ENCODE measurements at regions not wholly inside any gene's neighbourhood (a gene's known extent, or its start where the extent isn't known, plus 50 kb on each side); places are given as distances from the start of the nearest gene placed in this dataset.
"Not testable (repeated sequence)": the region's sequence is repeated elsewhere in the genome, so short reads cannot be mapped to it uniquely, and the experiment has no call there.

DNA sequence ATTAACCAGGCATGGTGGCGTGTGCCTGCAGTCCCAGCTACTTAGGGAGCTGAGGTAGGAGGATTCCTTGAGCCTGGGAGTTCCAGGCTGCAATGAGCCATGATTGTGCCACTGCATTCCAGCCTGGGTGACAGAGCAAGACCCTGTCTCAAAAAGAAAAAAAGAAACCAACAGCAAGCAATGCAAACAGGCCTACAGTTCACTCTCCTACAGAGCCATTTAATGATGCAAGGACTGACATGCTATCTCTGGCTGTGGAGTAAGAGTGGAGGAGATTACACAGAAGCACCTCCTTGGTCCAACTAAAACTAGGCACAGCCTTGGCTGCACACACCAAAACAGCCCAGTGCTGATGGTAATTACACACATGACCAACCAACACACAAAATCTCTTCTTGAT, 127.5 kb upstream of the SOD1 start:
- DNase-seq (ENCODE audit: low spot score), result no peak

DNA sequence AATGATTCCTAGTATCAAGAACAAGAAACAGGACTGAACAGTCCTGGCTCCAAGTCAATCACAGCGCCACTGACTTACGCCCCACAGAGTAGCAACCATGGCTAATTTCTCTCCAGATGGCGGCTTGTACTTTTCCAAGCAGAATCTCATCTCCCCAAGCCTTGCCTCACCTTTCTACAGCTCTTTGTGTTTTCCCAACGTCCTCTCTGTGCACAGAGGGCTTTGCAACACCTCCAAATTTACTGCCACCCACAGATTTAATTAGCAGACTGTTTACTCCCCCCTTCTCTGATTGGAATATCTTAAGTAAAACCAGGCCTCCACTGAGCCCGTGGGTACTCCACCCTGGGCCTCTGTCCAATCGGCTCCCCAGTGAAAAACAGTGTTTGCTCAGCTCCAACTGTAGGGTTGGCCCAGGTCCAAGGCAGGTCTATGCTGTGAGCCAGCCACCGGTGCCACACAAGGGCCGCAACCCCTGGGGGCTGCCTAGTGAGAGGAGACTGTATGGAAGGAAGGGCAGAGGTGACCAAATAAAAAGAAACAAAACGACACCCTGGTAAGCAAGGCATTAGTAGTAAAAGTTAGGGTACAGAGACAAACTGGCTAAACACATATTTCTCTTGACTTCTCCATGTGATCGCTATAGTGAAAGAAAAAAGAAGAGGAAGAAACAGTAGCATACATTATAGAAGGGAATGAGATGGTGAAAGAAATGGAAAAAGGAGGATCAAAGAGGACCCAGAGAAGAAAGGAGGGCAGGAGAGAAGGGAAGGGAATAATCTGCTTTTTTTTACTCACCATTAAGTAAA, 128.4 kb upstream of the SOD1 start:
- DNase-seq (ENCODE audit: low spot score), result no peak

DNA sequence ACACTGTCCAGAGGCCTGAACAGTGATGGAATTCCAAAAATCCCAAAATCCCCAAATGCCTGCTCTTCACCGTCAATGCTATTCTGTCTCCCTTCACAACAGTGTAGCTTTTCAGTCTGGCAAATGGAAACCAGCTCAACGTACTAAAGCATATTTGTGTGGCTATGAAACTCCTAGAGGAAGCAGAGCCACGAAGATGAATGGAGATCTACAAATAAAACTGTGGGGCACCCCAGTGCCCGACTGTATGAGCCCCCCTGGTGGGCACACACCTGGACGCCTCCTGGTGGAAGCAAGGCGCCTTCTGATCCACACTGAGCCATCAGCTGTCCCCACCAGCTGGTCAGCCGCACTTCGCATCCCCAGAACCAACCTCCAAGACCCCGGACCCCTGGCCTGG, 129.1 kb upstream of the SOD1 start:
- DNase-seq (ENCODE audit: low spot score), result no peak

DNA sequence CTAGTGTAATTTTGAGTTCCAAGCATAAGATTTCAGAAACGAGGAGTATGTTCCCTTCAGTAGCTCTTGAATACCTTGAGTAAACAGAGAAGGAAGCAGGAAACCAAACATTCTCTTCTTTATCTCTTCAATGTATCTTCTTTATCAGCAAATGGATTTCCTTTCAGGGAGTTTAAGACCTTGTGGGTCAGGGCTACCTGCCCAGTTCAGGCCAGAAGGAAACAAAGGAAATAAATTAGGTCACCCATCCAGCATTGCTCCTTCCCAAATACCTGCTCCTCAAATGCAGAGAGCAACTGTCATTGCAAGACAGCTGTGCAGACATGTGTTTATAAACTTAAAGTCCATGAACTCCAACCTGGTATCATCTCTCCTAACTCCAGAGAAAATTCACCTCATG, 130.1 kb upstream of the SOD1 start:
- no peak for DNase-seq (ENCODE audit: low spot score)

DNA sequence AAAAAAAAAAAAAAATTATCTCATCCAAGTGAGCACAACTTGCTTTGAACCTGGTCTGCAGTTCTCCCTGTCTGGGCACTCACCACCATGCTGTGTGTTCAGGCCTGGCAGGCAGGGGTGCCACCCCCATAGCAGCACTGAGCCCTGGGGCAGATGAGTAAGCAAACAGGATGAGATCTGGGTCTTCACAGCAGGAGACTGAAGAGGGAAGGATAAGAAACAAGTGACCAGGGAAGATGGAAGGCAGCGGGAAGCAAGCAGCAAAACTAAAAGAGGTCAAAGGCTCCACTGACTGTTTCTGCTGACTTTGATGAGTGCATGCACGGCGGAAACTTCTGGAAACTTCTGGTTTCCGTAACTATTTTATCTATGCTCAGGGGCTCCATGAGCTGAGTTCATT, 133.5 kb upstream of the SOD1 start:
- DNase-seq (ENCODE audit: low spot score), result no peak

DNA sequence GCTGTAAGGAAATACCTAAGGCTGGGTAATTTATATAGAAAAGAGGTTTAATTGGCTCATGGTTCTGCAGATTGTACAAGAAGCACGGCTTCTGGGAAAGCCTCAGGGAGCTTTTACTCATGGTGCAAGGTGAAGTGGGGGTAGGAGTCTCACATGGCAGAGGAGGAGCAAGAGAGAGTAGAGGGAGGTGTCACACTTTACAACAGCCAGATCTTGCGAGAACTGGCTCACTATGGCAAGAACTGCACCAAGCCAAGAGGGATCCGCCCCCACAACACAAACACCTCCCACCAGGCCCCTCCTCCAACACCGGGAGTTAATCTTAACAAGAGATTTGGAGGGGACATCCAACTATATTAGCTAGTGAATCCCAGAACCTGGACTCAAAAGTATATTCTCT, 135.4 kb upstream of the SOD1 start:
- DNase-seq (ENCODE audit: low spot score), result no peak

DNA sequence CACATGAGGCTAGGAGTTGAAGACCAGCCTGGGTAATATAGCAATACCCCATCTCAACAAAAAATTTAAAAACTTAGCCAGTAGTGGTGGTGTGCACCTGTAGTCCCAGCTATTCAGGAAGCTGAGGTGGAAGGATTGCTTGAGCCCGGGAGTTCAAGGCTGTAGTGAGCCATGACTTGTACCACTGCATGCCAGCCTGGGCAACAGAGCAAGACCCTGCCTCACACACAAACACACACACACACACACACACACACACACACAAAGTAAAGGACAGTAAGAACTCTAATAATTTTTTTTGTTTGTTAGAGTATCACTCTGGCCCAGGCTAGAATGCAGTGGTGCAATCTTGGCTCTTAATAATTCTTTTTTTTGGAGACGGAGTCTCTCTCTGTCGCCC, 138.0 kb upstream of the SOD1 start:
- no peak for DNase-seq (ENCODE audit: low spot score)

DNA sequence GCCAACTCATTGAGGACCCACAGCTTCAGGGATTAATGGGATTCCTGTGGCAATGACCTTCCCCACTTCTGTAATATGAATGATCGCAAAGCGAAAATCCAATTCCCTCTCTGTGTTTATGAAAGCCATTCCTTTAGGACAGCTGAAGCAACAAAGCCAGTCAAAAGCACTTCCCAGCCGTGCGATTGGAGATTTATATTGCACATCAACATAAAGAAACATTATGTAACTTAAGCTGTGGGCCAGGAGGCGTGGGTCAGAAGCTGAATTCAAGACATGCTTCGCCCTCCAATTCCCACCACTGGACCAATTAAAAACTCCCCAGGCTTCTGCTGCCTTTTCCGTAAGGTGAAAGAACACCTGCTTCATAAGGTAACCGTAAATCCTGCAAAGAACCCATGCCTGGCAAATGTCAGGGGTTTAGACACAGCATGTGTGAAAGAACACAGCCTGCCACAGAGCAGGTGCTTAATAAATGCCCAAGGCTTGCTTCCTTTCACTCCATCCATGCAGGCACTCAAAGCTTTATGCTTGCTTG, 138.9 kb upstream of the SOD1 start:
- no peak for DNase-seq (ENCODE audit: low spot score)

DNA sequence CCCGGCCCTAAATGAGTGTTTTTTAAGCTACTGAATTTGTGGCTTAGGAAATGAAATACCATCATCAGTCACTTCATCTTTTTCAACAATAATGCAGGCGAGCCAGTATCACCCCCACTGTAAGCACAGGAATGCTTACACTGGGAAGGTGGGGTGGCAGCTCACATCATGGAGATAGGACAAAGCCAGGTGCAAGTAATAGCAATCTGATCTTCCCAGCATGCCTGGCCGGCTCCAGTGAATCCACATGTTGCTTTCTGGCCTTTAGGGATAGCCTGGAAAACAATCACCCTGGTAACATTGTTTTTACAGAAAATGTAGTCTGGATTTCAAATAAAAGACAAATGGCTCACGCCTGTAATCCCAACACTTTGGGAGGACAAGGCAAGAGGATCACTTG, 140.9 kb upstream of the SOD1 start:
- no peak for DNase-seq (ENCODE audit: low spot score)

DNA sequence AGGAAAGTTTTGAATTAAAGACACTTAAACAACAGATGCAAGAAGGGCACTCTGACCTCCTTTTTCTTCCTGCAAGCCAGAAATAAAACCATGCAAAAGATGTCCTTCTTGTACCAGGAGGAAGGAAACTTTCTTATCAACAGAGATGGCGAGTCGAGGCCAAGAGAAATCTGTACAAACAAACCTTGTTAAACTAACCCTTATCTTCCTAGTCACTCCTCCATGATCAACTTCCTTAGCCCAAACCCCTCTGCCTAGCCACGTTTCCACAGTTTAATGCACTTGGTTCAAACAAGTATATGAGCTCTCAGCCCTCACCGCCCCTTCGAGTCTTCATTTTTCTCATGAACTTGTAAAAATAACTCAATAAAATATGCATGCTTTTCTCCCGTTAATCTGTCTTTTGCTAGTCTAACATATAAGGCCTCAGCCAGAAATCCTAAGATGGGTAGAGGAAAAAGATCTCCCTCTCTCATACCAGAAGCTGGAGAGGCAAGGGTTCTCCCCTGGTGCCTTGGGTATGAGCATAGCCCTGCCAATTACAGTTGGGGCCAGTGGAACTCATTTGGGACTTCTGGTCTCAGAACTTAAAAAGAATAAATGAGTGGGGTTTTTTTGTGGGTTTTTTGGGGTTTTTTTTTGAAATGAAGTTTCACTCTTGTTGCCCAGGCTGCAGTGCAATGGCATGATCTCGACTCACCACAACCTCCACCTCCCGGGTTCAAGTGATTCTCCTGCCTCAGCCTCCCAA, 141.7 kb upstream of the SOD1 start:
- DNase-seq (ENCODE audit: low spot score), result no peak

DNA sequence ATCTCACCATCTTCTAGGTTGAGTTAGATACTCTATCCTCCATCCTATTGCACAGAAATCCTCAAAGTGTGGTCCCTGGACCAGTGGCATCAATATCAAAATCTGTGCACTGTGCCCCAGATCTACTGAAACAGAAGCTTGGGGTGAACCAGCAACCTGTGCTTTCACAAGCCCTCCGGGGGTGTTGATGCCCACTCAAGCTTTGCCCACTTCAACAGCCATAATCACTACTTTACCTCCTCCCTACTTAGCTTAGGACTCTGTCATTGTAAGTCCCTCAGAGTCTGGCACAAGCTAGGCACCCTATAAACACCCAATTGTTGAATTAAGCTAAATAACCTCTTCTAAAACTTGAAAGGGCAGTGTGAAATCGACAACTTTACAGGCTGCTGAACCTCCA, 144.2 kb upstream of the SOD1 start:
- DNase-seq (ENCODE audit: low spot score), result no peak

DNA sequence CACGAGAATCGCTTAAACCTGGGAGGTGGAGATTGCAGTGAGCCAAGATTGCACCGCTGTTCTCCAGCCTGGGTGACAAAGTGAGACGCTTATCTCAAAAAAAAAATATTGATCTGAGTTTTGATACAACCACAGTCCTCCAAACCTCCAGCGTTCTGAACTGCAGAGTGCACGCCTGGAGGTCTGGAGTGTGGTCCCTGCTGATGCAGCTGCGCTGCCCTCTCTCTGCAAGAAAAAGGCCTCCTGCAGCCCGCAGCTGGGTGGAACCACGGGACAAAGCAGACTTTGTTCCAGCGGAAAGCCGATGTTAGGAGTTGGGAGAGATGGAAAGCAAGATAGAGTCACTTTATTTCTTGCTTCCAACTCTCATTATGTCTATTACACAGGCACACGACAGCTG, 144.9 kb upstream of the SOD1 start:
- peak; percentile 11 for DNase-seq (ENCODE audit: low spot score)

DNA sequence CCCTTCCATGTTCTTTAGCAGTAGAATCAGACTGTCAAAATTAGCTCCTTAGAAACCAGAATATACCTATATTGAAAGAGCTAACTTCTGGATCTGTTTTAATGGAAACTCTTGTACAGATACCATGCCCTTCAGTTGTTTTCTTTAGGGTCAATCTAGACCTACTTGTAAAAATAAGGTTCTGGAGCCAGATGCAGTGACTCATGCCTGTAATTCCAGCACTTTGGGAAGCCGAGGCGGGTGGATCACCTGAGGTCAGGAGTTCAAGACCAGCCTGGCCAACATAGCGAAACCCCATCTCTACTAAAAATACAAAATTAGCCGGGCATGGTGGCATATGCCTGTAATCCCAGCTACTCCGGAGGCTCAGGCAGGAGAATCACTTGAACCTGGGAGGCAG, 146.0 kb upstream of the SOD1 start:
- not testable (repeated sequence) for DNase-seq (ENCODE audit: low spot score)

DNA sequence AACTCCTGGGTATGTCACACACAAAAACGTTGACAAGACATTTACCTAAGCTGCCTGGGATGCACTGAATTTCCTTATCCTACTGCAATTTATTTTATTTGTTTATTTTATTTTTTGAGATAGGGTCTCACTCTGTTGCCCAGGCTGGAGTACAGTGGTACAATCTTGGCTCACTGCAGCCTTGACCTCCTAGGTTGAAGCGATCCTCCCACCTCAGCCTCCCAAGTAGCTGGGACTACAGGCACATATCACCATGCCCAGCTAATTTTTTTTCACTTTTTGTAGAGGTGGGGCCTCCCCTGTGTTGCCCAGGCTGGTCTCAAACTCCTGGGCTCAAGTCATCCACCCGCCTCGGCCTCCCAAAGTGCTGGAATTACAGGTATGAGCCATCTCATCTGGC, 147.5 kb upstream of the SOD1 start:
- not testable (repeated sequence) for DNase-seq (ENCODE audit: low spot score)

DNA sequence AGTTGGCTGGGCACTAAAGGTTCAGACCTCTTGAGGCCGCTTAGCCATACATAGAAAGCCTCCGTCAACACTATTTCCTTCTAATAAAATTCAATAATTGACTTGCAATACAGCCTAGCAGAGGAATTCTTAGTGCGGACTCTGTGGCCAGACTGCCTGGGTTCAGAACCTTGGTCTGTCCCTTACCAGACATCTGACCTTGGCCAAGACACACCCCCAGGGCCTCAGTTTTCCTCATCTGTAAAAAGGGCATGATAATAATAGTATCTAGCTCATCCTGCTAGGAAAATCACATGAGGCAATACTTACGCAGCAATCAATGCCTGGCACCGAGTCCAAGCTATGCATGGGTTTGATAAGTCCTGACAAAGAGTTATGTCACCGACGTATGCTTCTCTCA, 148.2 kb upstream of the SOD1 start:
- DNase-seq (ENCODE audit: low spot score), result no peak

DNA sequence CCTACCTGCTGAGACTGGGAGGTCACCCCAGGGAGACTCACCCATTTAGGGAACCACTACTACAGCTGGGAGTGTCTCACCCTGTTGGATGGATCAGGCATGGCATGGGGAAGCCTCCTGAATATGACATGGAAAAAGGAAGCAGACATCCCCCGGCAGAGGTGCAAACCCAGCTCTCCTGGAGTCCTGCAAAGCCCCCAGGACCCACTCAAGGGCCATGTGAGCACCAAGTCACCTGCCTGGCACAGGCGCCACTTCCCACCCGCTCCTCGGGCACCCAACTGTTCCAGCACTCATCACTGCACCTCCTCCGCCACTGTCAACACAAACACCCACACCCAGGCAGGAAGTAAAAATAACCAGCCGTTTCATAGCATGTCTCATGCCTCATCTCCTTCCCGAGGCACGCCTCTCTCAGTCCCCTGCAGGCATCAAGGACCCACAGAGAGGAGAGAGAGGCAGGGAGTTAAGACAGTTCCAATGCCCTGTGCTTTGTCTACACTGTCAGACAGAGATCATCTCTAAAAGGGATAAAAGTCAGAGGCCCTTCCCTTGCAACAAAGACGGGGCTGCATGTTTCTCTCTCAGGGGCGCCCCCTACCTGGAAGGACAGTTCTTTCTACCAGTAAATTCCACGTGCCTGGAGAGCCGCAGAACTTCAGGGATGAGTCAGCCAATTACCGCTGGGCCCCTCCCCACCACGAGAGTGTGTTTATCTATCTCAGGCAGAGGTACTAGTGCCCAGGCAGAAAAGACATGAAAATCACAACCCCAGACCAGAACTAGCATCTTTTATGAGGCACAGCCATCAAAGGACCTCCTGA, 150.1 kb upstream of the SOD1 start:
- no peak for DNase-seq (ENCODE audit: low spot score)

DNA sequence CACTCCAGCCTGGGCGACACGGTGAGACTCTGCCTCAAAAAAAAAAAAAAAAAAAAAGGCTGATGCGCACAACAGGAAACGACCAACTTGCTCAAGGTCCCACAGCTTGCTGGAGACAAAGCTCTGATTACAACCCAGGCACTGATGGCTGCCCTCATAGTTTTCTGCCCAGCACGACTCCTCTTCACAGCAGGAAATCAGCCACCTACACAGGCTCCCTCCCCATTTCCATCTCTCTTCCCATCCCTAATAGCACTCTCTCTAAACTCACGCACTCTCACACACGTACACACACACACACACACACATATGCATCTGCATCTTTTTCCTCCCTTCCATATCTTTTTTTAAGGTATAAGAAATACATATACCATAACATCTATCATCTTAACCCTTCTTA, 153.5 kb upstream of the SOD1 start:
- DNase-seq (ENCODE audit: low spot score), result no peak

DNA sequence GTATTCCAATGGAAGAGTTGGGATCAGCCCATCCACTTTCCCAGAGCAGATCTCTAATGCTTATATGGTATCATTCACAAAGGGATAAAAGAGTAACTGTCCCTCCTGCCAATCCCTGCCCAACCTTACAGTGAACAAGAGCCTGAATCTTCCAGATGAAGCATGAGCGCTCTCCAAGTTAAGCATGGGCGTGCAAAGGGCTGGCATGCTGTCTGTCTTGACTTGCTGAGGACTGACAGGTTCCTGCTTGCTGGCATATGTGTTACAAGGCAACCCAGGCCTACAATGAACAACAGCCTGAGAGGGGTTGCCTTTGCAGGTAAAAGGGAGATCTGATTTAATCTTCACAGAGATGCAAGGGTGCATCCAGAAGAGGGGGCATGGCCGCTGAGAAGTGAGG, 155.6 kb upstream of the SOD1 start:
- no peak for DNase-seq (ENCODE audit: low spot score)

DNA sequence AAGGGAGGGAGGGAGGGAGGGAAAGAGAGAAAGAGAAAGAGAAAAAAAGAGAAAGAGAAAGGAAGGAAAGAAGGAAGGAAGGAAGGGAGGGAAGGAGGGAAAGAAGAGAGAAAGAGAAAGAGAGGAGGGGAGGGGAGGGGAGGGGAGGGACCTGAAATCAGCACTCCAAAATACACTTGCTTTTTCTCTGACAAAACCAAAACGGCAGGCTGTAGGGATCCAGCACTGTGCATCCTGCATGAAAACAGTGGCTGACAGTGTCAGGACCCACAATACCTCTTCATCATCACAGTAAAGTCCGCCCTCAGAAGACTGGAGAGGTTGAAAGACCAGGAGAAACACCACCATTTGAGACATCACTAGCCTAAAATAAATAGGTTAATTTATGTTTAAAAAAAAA, 156.0 kb upstream of the SOD1 start:
- DNase-seq (ENCODE audit: low spot score), result no peak

DNA sequence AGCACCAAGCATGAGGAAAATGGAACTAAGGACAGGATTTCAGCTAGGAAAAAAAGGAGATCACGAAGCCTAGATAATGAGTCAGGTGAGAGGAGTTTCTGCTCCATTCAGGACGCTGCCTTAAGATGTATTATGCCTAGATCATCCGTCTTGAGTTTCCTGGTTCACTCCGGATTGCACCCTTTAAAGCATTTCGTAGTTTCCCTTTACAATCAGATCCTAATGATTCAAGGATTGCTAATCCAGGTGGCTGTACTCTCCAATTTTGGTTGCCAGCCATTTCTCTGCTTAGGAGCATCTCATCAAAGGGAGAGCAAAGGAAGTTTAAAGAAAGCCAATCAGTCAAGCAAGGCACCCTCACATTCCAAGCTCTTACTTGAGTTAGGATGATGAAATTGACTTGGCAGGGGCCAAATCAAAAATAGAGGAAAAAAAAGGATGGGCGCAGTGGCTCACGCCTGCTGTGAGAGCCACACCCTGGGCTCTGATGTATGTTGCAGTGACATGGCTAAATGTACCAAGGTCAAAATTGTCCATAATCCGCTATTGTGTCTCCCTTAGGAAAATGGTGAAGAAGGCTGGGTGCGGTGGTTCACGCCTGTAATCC, 156.9 kb upstream of the SOD1 start:
- no peak for DNase-seq (ENCODE audit: low spot score)

DNA sequence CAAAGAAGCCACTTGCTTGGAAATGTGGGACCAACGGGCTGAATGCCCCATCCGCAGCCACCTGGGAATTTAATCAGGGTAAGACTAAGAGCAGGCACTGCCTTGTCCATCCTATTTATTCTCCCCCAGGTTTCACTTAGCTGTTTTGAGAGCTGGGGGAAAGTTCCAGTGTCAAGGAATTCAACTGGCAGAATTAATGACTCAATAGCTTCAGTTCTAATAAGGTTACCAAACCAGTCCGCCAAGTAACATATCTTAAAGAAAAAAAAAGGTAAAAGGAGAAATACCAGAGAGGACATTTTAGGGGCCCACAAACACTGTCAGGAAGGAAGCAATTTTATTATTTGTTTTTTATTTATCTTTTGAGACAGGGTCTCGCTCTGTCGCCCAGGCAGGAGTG, 157.6 kb upstream of the SOD1 start:
- DNase-seq (ENCODE audit: low spot score), result no peak

DNA sequence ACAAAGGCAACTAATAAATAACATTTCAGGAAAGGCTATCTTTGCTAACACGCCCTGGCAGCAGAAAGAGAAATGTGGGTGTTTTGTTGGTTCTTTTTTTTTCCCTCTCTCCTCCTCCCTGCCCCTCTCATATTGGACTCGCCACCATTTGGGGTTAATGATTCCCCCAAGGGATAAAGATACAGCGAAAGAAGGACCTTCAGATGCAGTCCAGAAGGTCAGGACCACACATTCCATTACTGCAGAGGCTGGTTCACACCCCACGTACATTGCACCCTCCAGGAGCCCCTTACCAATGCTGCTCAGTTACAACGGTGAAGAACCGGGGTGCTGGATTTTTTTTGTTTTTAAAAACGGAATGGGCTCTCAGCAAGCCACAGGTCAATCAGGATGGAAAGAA, 156.9 kb upstream of the TIAM1 start:
- no peak for DNase-seq (ENCODE audit: low spot score)

Measured in mucosa of gallbladder (tissue), 1 donor.